ENCODE measurements at regions not wholly inside any gene's neighbourhood (a gene's known extent, or its start where the extent isn't known, plus 50 kb on each side); places are given as distances from the start of the nearest gene placed in this dataset.
"Not testable (repeated sequence)": the region's sequence is repeated elsewhere in the genome, so short reads cannot be mapped to it uniquely, and the experiment has no call there.

GRCh38 chr1:5728663-5729355, 263.4 kb downstream of the NPHP4 start:
- Mint-ChIP-seq H3K9me3 (no peaks in the 10 kb centered on the region), H3K27me3 (no peaks in the 10 kb centered on the region), H3K4me1 (ENCODE audit: low read depth) (no peaks in the 10 kb centered on the region), H3K4me3 (no peak overlapping the region), H3K27ac (no peak overlapping the region), H3K36me3 (ENCODE audit: low read depth) (no peaks in the 10 kb centered on the region)
- POLR2A ChIA-PET = no interaction called here
- no peak for DNase-seq
- TF ChIP-seq CTCF (IDR thresholded peaks at IDR 0.05) = no peak
- ATAC-seq = no peak
- intact Hi-C loops (cut with micrococcal nuclease) = no loop called here
- CTCF ChIA-PET = no interaction called here

GRCh38 chr1:5727871-5728643, 264.2 kb downstream of the NPHP4 start:
- ChIA-PET CTCF (interaction anchor here (1.2 kb wide), 1 partner anchor 17 kb away, joined by 7 read pairs; no protein-coding TSS in a partner anchor), POLR2A (no interaction called here)
- DNase-seq (peak; percentile 17), ATAC-seq (no peak)
- intact Hi-C loops (cut with micrococcal nuclease) = no loop called here
- TF ChIP-seq CTCF (IDR thresholded peaks at IDR 0.05) = no peak
- H3K4me1 Mint-ChIP-seq (ENCODE audit: low read depth) = no peaks in the 10 kb centered on the region
- no peak overlapping the region for H3K4me3 Mint-ChIP-seq
- H3K9me3 Mint-ChIP-seq = no peaks in the 10 kb centered on the region
- H3K27ac Mint-ChIP-seq = no peak overlapping the region
- no peaks in the 10 kb centered on the region for H3K27me3 Mint-ChIP-seq
- H3K36me3 Mint-ChIP-seq (ENCODE audit: low read depth) = no peaks in the 10 kb centered on the region

DNA sequence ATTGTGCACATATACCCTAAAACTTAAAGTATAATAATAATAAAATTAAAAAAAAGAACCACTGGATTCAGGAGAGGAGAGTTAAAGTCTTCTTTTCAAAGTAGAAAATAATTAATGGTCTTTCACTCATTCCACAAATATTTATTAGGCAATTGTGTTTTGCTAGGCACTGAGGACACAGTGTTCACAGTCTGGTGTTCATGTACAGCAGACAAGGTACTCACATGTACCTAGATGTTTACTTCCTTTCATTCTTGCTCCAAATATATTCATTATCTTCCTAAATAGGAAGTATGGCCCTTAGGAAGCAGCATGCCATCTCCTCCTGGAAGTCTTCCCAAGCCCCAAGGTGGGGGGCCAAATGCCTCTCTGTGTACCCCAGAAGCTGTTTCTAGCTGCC, 265.0 kb downstream of the NPHP4 start:
- no peaks in the 10 kb centered on the region for H3K27me3 Mint-ChIP-seq
- H3K27ac Mint-ChIP-seq = no peak overlapping the region
- intact Hi-C loops (cut with micrococcal nuclease) = no loop called here
- no peaks in the 10 kb centered on the region for H3K4me1 Mint-ChIP-seq (ENCODE audit: low read depth)
- CTCF ChIA-PET = interaction anchor here (1.2 kb wide), 1 partner anchor 18 kb away, joined by 7 read pairs; no protein-coding TSS in a partner anchor
- no peak overlapping the region for H3K4me3 Mint-ChIP-seq
- POLR2A ChIA-PET = no interaction called here
- no peak for DNase-seq
- no peaks in the 10 kb centered on the region for H3K36me3 Mint-ChIP-seq (ENCODE audit: low read depth)
- no peak for TF ChIP-seq CTCF (IDR thresholded peaks at IDR 0.05)
- no peak for ATAC-seq
- no peaks in the 10 kb centered on the region for H3K9me3 Mint-ChIP-seq

- H3K4me1 Mint-ChIP-seq (ENCODE audit: low read depth); H3K4me3 Mint-ChIP-seq; H3K27ac Mint-ChIP-seq; ATAC-seq; H3K27me3 Mint-ChIP-seq; intact Hi-C loops (cut with micrococcal nuclease); CTCF ChIA-PET; DNase-seq; POLR2A ChIA-PET; H3K36me3 Mint-ChIP-seq (ENCODE audit: low read depth); H3K9me3 Mint-ChIP-seq: not testable (repeated sequence)
These were observed 265.5 kb downstream of the NPHP4 start for GRCh38 chr1:5726586-5727184.

- DNase-seq = no peak
- Mint-ChIP-seq H3K27me3 (no peaks in the 10 kb centered on the region), H3K27ac (no peak overlapping the region), H3K36me3 (ENCODE audit: low read depth) (no peaks in the 10 kb centered on the region), H3K4me1 (ENCODE audit: low read depth) (no peaks in the 10 kb centered on the region), H3K9me3 (no peaks in the 10 kb centered on the region), H3K4me3 (no peak overlapping the region)
- ATAC-seq = no peak
- POLR2A ChIA-PET = no interaction called here
- CTCF ChIA-PET = no interaction called here
- intact Hi-C loops (cut with micrococcal nuclease) = no loop called here
- TF ChIP-seq CTCF (IDR thresholded peaks at IDR 0.05) = no peak
These were observed 266.2 kb downstream of the NPHP4 start for GRCh38 chr1:5725855-5726585.

Data from activated CD8-positive, alpha-beta T cell treated with anti-CD3 and anti-CD28 coated beads for 36 hours (primary cell).